ENCODE measurements at regions not wholly inside any gene's neighbourhood (a gene's known extent, or its start where the extent isn't known, plus 50 kb on each side); places are given as distances from the start of the nearest gene placed in this dataset.

- no peak for DNase-seq
- H3K4me1 ChIP-seq: no peaks in the 10 kb centered on the region
- H3K27me3 ChIP-seq (replicated peaks in 1 of 7): no peaks in the 10 kb centered on the region
- TF ChIP-seq POLR2A (IDR thresholded peaks at IDR 0.05): no peak
- no peak for TF ChIP-seq POLR2AphosphoS5 (IDR thresholded peaks at IDR 0.05)
- no peak for TF ChIP-seq CTCF (IDR thresholded peaks at IDR 0.05 in 8 of 11, conservative IDR thresholded peaks at IDR 0.05 in 3 of 11)
- no peaks in the 10 kb centered on the region for H3K9me3 ChIP-seq
- WGBS, 5 donors: 57 to 75% (median 64%) methylated on average over 6 of the region's 6 CpGs
- H3K36me3 ChIP-seq: no peaks in the 10 kb centered on the region
- H3K4me3 ChIP-seq: no peak overlapping the region
- no peak overlapping the region for H3K27ac ChIP-seq
- intact Hi-C loops (cut with DNase I; ENCODE audit: low total_unique reads): no loop called here
Observed at GRCh38 chr16:73418691-73419090, 370.8 kb upstream of the ZFHX3 start.

- no peak overlapping the region for H3K4me3 ChIP-seq
- H3K27ac ChIP-seq: no peak overlapping the region
- no peaks in the 10 kb centered on the region for H3K4me1 ChIP-seq
- DNase-seq: no peak
- H3K27me3 ChIP-seq (replicated peaks in 1 of 7): no peaks in the 10 kb centered on the region
- H3K9me3 ChIP-seq: no peaks in the 10 kb centered on the region
- no peak for TF ChIP-seq POLR2AphosphoS5 (IDR thresholded peaks at IDR 0.05)
- TF ChIP-seq CTCF (IDR thresholded peaks at IDR 0.05 in 8 of 11, conservative IDR thresholded peaks at IDR 0.05 in 3 of 11): no peak
- no peak for TF ChIP-seq POLR2A (IDR thresholded peaks at IDR 0.05)
- intact Hi-C loops (cut with DNase I; ENCODE audit: low total_unique reads): no loop called here
- no peaks in the 10 kb centered on the region for H3K36me3 ChIP-seq
- 81 to 88% (median 83%) methylated on average over 8 of the region's 8 CpGs for WGBS, 5 donors
Observed at GRCh38 chr16:73418051-73418450, 370.1 kb upstream of the ZFHX3 start.

GRCh38 chr16:73415286-73415685, 367.4 kb upstream of the ZFHX3 start:
- no peak overlapping the region for H3K27ac ChIP-seq
- no peaks in the 10 kb centered on the region for H3K4me1 ChIP-seq
- H3K36me3 ChIP-seq: no peaks in the 10 kb centered on the region
- no peaks in the 10 kb centered on the region for H3K9me3 ChIP-seq
- DNase-seq: no peak
- no peak overlapping the region for H3K4me3 ChIP-seq
- intact Hi-C loops (cut with DNase I; ENCODE audit: low total_unique reads): no loop called here
- 17 to 65% (median 56%) methylated on average over 1 of the region's 1 CpG for WGBS, 5 donors
- H3K27me3 ChIP-seq (replicated peaks in 1 of 7): no peaks in the 10 kb centered on the region
- TF ChIP-seq POLR2A (IDR thresholded peaks at IDR 0.05) (no peak), CTCF (IDR thresholded peaks at IDR 0.05 in 8 of 11, conservative IDR thresholded peaks at IDR 0.05 in 3 of 11) (no peak), POLR2AphosphoS5 (IDR thresholded peaks at IDR 0.05) (no peak)

- TF ChIP-seq CTCF (IDR thresholded peaks at IDR 0.05 in 8 of 11, conservative IDR thresholded peaks at IDR 0.05 in 3 of 11) (no peak), POLR2A (IDR thresholded peaks at IDR 0.05) (no peak), POLR2AphosphoS5 (IDR thresholded peaks at IDR 0.05) (no peak)
- intact Hi-C loops (cut with DNase I; ENCODE audit: low total_unique reads): no loop called here
Observed at GRCh38 chr16:73414638-73415037, 366.7 kb upstream of the ZFHX3 start.

More at GRCh38 chr16:73414638-73415037, 366.7 kb upstream of the ZFHX3 start:
- H3K27me3 ChIP-seq (replicated peaks in 1 of 7): no peaks in the 10 kb centered on the region
- no peaks in the 10 kb centered on the region for H3K9me3 ChIP-seq
- no peaks in the 10 kb centered on the region for H3K36me3 ChIP-seq
- WGBS, 5 donors: 74 to 84% (median 79%) methylated on average over 5 of the region's 5 CpGs
- H3K4me1 ChIP-seq: no peaks in the 10 kb centered on the region
- no peak for DNase-seq
- no peak overlapping the region for H3K4me3 ChIP-seq
- H3K27ac ChIP-seq: no peak overlapping the region

Data from spleen (tissue), 11 donors.